ENCODE measurements at regions not wholly inside any gene's neighbourhood (a gene's known extent, or its start where the extent isn't known, plus 50 kb on each side); places are given as distances from the start of the nearest gene placed in this dataset.

DNA sequence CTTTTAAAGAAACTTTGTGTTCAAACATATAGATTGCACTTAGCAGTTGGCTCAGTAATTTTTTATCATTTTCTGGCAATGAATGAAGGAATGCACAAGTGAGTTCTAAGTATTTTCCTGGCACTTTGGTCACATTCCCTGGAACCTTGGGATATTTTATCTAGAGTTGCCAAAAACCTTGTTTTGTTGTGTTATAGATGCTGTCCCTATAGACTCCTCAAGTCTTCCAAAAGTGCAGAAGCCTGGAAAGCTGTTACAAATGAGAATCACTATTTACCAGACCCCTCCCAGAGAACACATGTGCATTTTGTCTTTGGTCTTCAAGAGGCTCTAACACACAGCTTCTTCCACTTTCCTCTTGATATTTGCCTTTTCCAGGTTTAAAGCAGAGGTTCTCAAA is 108.3 kb downstream of the RND3 start:
- TF ChIP-seq POLR2A (IDR thresholded peaks at IDR 0.05) = no peak
- TF ChIP-seq, protein P1, sequence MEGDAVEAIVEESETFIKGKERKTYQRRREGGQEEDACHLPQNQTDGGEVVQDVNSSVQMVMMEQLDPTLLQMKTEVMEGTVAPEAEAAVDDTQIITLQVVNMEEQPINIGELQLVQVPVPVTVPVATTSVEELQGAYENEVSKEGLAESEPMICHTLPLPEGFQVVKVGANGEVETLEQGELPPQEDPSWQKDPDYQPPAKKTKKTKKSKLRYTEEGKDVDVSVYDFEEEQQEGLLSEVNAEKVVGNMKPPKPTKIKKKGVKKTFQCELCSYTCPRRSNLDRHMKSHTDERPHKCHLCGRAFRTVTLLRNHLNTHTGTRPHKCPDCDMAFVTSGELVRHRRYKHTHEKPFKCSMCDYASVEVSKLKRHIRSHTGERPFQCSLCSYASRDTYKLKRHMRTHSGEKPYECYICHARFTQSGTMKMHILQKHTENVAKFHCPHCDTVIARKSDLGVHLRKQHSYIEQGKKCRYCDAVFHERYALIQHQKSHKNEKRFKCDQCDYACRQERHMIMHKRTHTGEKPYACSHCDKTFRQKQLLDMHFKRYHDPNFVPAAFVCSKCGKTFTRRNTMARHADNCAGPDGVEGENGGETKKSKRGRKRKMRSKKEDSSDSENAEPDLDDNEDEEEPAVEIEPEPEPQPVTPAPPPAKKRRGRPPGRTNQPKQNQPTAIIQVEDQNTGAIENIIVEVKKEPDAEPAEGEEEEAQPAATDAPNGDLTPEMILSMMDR (IDR thresholded peaks at IDR 0.05) = no peak
- no peak for TF ChIP-seq POLR2AphosphoS5 (IDR thresholded peaks at IDR 0.05)

Measured in suprapubic skin (tissue), 4 donors.